ENCODE measurements at regions not wholly inside any gene's neighbourhood (a gene's known extent, or its start where the extent isn't known, plus 50 kb on each side); places are given as distances from the start of the nearest gene placed in this dataset.

GRCh38 chr10:104516986-104517385, 124.1 kb upstream of the SORCS3 start:
- Histone ChIP-seq H2AK5ac (ENCODE audit: low read depth, low read length) (no peak overlapping the region), H2AK9ac (replicated peaks; ENCODE audit: low read depth, low read length, poor library complexity) (no peak overlapping the region), H4K5ac (ENCODE audit: low read depth, low read length) (no peak overlapping the region), H3K56ac (ENCODE audit: extremely low read depth, insufficient read depth, low read length) (no peak overlapping the region), H3K4me3 (ENCODE audit: insufficient read depth, low read depth, low read length) (no peak overlapping the region), H2BK5ac (ENCODE audit: low read depth, low read length, poor library complexity, severe bottlenecking) (no peak overlapping the region), H3K79me1 (ENCODE audit: low read depth in 1 of 2, low read length in 2 of 2) (no peaks in the 10 kb centered on the region), H3K4me1 (ENCODE audit: control insufficient read depth, insufficient read depth, low read length) (no peaks in the 10 kb centered on the region), H3K27ac (ENCODE audit: insufficient read depth, low read length) (no peak overlapping the region), H3K18ac (ENCODE audit: low read depth, low read length) (no peak overlapping the region), H3K27me3 (ENCODE audit: control insufficient read depth, insufficient read depth, low read length) (no peaks in the 10 kb centered on the region), H3K4me2 (ENCODE audit: low read depth, low read length) (no peak overlapping the region), H2BK15ac (ENCODE audit: low read depth, low read length) (no peak overlapping the region), H3K23ac (ENCODE audit: low read depth, low read length) (no peak overlapping the region), H3K4ac (ENCODE audit: low read depth, low read length) (no peak overlapping the region), H3K14ac (replicated peaks; ENCODE audit: low read depth, low read length) (no peak overlapping the region), H2AFZ (replicated peaks; ENCODE audit: low read length, poor library complexity) (no peak overlapping the region), H3K9me3 (ENCODE audit: control insufficient read depth, insufficient read depth, low read length) (no peaks in the 10 kb centered on the region), H2BK20ac (ENCODE audit: low read depth, low read length) (no peak overlapping the region), H3K9ac (ENCODE audit: low read depth, low read length) (no peak overlapping the region), H3K9me1 (ENCODE audit: insufficient read depth, low read length) (no peaks in the 10 kb centered on the region), H3K36me3 (ENCODE audit: control insufficient read depth, insufficient read depth, low read length) (no peaks in the 10 kb centered on the region), H4K20me1 (ENCODE audit: insufficient read depth, low read length) (no peaks in the 10 kb centered on the region), H2BK120ac (ENCODE audit: low read depth, low read length) (no peak overlapping the region), H4K91ac (ENCODE audit: insufficient read depth, low read depth, low read length) (no peak overlapping the region), H4K8ac (ENCODE audit: low read depth in 2 of 2, low read length in 2 of 2) (no peak overlapping the region)
- ChIA-PET POLR2A (ENCODE audit: unreplicated experiment) (no interaction called here), CTCF (no interaction called here)
- dilution Hi-C loops (cut with HindIII; ENCODE audit: low sequenced_read_pairs, unreplicated experiment) (no loop called here), in situ Hi-C loops (cut with MboI; ENCODE audit: low sequenced_read_pairs) (no loop called here), intact Hi-C loops (cut with micrococcal nuclease) (no loop called here)
- TF ChIP-seq USF2 (IDR thresholded peaks at IDR 0.05; ENCODE audit: low read depth, low read length) (no peak), RCOR1 (IDR thresholded peaks at IDR 0.05; ENCODE audit: insufficient replicate concordance, low read length) (no peak), MAZ (IDR thresholded peaks at IDR 0.05; ENCODE audit: borderline replicate concordance, low read depth, low read length) (no peak), BHLHE40 (IDR thresholded peaks at IDR 0.05; ENCODE audit: low read depth, low read length) (no peak), FOS (IDR thresholded peaks at IDR 0.05; ENCODE audit: low read depth, low read length) (no peak), SMC3 (IDR thresholded peaks at IDR 0.05; ENCODE audit: low read depth, low read length) (no peak), CHD1 (IDR thresholded peaks at IDR 0.05; ENCODE audit: low read depth, low read length) (no peak)
- WGBS, 2 experiments (ENCODE audit: extremely low coverage in 2 of 2, insufficient read length in 1 of 2) = no CpG with 5 or more reads among the region's 2 CpGs
- DNase-seq (no peak), ATAC-seq (ENCODE audit: low read depth) (no peak)
- no TSS peak for BruUV-seq (replicated peaks)
